ENCODE measurements at regions not wholly inside any gene's neighbourhood (a gene's known extent, or its start where the extent isn't known, plus 50 kb on each side); places are given as distances from the start of the nearest gene placed in this dataset.
"Not testable (repeated sequence)": the region's sequence is repeated elsewhere in the genome, so short reads cannot be mapped to it uniquely, and the experiment has no call there.

DNA sequence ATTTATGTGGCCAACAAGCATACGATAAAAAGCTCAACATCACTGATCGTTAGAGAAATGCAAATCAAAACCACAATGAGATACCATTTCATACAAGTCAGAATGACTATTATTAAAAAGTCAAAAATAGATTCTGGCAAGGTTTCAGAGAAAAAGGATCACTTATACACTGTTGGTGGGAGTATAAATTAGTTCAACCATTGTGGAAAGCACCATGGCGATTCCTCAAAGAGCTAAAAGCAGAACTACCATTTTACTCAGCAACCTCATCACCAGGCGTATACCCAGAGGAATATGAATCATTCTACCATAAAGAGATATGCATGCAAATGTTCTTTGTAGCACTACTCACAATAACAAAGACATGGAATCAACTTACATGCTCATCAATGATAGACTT is 478.7 kb upstream of the GALNTL6 start:
- DNase-seq, result no peak

DNA sequence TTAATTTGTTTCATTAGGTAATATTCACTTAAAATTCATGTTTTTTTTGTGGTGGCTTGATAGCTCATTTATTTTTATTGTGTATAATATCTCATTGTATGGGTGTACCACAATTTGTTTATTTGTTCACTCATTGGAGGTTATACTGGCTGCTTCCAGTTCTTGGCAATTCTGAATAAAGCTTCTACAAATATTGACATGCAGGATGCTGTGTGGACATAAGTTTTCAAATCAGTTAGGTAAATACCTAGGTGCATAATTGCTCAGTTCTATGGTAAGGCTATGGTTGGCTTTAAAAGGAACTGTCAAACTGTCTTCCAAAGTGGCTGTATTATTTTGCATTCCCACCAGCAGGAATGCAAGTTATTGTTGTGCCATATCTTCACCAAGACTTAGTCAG is 504.5 kb upstream of the GALNTL6 start:
- no peak for DNase-seq

- not testable (repeated sequence) for DNase-seq
Measured at GRCh38 chr4:171298048-171298718, 515.0 kb upstream of the GALNTL6 start.

- no peak for DNase-seq
Measured at GRCh38 chr4:171288816-171289432, 524.3 kb upstream of the GALNTL6 start.

DNA sequence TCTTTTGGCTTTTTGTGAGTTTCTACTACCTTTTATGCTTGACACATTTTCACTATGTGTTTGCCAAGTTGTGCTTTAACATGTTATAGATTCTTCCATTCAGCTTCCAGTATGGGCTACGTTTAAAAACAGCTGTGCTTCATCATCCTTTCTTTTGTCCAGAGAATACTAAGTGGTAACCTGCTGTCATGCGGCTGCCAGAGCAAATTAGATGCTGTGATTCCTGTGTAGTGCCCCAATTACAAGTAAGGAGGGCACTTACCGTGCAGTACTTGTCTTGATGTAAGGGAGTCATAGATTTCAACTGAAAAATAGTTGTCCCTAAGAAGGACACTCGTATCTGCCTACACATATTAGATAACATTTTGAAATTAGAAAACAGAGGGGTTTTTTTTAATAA is 531.8 kb upstream of the GALNTL6 start:
- DNase-seq, result no peak

DNA sequence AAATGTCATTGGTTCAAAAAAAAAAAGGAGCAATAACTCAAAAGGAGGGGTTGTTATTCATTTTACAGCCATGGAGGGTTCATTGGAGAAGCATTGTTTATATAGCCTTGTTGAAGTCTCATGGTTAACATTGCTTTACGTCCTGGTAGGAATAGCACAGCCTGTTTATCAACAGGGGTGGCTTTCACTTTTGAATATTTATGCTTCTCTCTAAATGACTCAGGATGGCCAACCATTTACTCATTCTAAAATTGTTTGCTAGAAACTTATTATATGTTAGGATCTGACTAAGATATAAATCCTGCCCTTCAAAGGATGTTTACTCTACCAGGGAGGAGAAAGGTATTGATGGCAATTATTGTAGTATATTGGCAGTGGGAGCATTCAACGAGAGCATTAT is 534.1 kb upstream of the GALNTL6 start:
- no peak for DNase-seq

DNA sequence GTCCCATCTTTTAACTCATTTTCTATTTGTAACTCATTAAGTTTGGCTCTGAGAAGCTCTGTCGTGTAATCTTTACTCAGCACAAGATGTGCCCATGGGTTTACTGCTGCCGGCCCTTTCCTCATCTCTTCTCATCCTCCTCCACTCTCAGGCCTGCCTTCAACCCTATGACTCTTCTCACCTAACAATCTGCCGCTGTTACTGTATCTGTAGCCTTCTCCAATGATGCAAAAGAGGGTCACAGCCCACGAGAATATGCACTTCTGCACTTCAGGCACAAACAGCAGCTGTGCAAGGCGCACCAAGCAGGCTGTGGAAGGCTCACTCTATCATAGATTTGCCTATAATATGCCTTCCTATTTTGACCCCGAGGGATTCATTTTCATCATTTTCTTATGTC is 546.5 kb upstream of the GALNTL6 start:
- DNase-seq, result no peak

GRCh38 chr4:171265190-171265818 is 547.9 kb upstream of the GALNTL6 start:
- DNase-seq, result no peak

DNA sequence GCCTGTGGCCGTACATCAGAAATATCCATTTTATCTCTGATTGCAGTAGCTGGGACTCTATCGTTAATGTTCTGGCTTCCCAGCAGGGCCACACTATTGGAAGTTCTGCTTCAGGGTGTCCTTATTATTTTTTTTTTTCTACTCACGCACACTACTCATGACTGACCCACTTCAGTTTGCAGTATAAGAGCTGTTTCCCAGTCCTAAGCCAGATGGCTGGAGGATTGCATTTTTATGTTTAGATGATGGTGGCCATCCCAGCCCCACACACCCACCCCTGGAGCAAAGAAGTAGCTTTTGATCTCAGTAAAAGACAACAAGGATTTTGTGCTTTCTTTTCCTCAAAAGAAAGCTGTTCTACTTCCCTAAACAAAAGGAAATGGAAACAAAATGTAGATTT is 557.0 kb upstream of the GALNTL6 start:
- no peak for DNase-seq

GRCh38 chr4:171246948-171247347 is 566.3 kb upstream of the GALNTL6 start:
- DNase-seq, result no peak

DNA sequence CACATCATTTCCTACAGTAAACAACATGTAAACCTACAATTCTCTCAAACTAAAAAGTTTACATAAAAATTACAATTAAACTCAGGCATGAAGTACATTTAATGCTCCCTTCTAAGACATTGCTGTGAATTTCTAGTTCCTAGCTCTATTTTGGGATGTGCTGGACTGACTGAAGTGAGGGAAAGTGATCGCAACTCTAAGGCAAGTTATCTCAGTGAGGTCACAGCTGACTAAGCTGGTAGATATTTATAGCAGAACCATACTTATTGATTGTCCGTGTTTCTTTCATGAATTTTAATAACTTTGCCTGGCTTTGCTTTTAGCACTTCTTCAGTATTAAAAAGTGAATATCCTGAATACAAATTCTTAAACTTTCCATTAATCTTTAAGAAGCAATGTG is 570.4 kb upstream of the GALNTL6 start:
- no peak for DNase-seq

DNA sequence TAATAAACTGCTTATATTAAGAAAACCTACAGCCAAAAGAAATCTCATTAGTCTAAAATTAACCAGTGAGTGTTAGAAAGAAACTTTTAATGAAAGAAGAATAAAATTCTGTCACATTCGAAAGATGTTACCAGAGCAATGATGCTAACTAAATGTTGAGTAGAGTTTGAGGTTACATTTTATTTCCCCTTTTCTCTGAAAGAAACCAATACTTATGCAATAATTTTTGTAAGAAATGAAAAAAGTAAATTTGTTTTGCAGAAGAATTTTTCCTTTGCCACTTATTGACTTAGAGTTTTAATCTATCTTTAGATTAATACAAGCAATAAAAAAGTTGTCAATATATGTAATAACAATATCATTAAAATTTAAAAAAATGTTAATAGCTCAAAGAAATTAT is 574.0 kb upstream of the GALNTL6 start:
- no peak for DNase-seq

GRCh38 chr4:171235521-171235920 is 577.7 kb upstream of the GALNTL6 start:
- DNase-seq, result no peak

DNA sequence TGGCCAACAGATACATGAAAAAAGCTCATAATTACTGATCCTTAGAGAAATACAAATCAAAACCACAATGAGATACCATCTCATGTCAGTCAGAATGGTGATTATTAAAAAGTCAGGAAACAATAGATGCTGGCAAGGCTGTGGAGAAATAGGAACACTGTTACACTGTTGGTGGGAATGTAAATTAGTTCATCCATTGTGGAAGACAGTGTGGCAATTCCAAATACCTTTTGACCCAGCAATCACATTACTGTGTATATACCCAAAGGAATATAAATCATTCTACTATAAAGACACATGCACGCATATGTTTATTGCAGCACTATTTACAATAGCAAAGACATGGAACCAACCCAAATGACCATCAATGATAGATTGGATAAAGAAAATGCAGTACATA is 583.9 kb upstream of the GALNTL6 start:
- DNase-seq, result not testable (repeated sequence)

DNA sequence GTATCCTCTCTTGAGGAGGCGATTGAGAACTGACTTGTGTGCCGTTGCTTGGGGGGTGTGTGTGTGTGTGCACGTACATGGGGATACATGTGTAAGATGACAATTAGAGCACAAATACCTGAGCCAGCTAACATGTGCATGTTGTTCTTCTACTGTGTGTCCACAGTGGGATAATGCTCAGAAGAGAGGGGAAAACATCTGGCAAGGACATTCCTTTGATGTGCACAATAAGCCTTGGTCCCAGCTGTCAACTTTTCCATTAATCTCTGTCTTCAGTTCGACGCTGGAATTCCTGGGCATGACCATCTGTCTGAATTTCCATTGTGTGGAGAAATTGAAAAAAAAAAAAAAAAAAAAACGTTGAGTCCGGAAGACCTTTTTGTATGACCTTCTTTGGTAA is 592.0 kb upstream of the GALNTL6 start:
- DNase-seq, result no peak

DNA sequence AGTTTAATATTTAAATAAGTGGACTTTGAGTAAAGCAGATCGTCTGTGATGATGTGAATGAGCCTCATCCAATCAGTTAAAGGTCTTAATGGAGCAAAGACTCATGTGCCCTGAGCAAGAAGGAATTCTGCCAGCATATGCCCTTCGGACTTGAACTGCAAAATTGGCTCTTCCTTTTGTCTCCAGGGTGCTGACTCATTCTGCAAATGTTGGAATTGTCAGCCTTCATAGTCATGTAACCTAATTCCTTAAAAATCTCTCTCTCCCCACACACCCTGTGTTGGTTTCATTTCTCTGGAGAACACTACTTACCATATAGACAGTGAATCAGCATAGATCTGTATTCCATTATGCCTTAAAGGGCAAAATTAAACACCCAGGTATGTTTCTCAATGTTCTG is 609.8 kb upstream of the GALNTL6 start:
- DNase-seq, result no peak

- no peak for DNase-seq
Measured at GRCh38 chr4:171202908-171203307, 610.3 kb upstream of the GALNTL6 start.

DNA sequence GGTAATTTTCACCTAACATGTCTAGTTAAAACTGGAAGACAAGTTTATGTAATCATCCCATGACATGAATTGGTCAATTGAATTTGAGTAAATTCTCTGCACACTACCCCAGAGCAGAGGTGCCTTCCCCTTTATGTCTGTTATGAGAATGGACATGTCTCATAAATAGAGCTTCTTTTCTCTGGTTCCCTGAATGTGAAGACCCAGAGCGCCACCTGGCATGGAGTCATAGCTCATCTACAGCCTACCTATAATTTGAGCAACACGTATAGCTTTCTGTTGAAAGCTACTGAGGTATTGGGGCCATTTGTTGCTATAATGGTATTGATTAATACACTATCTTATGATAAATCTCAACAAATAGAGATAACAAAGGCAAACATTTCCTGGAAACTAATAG is 626.5 kb upstream of the GALNTL6 start:
- DNase-seq, result no peak

GRCh38 chr4:171181090-171181489 is 632.1 kb upstream of the GALNTL6 start:
- no peak for DNase-seq

- no peak for DNase-seq
Measured at GRCh38 chr4:171170671-171171070, 642.5 kb upstream of the GALNTL6 start.

GRCh38 chr4:171169396-171169795 is 643.8 kb upstream of the GALNTL6 start:
- no peak for DNase-seq

DNA sequence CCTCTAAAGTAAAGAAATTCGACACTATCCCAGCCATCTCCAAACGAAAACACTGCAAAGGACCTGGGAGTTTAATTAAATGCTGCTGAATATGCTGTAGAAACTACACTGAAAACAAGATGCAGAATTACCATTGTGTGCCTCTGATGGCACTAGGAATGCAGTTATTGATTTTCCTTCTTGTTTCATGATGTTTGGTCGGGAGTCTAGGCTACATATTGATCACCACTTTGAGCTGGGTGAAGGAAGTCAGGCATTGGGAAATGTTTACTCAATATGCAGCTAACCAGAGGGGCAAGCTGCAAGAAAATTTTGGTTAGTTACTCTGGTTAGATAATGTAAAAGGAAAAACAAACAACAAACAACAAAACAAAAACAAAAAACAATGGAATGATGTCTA is 650.7 kb upstream of the GALNTL6 start:
- DNase-seq, result no peak

- no peak for DNase-seq
Measured at GRCh38 chr4:171157462-171158082, 655.6 kb upstream of the GALNTL6 start.

GRCh38 chr4:171142639-171143038 is 670.6 kb upstream of the GALNTL6 start:
- no peak for DNase-seq

Data from activated CD4-positive, alpha-beta T cell treated with anti-CD3 and anti-CD28 coated beads, Interleukin-2, Interleukin-6, amounts not matched to agents 100 ng/mL and 50 ng/mL, durations not matched to agents 16 hours and 8 hours (primary cell).